GM19372 (cell line): ENCODE measurements at regions not wholly inside any gene's neighbourhood (a gene's known extent, or its start where the extent isn't known, plus 50 kb on each side); places are given as distances from the start of the nearest gene placed in this dataset.
"Not testable (repeated sequence)": the region's sequence is repeated elsewhere in the genome, so short reads cannot be mapped to it uniquely, and the experiment has no call there.

Source experiments
- ATAC-seq: cut with Tn5 transposase; IDR thresholded peaks from one replicate; pipeline ENCODE4 v1.9.1; 2021; ENCODE audit warnings: mild to moderate bottlenecking, low read depth, moderate library complexity; ENCODE audit not compliant: unreplicated experiment

GRCh38 chr4:102397056-102397455 is 51.8 kb upstream of the SLC39A8 start:
- not testable (repeated sequence) for ATAC-seq

- ATAC-seq: no peak
Observed at GRCh38 chr4:102399021-102399420, 53.7 kb upstream of the SLC39A8 start.

GRCh38 chr4:102400898-102401297 is 55.6 kb upstream of the SLC39A8 start:
- no peak for ATAC-seq

- ATAC-seq: no peak
Observed at GRCh38 chr4:102402223-102402622, 56.9 kb upstream of the SLC39A8 start.

- no peak for ATAC-seq
Observed at GRCh38 chr4:102403116-102403515, 57.8 kb upstream of the SLC39A8 start.

- ATAC-seq: no peak
Observed at GRCh38 chr4:102404431-102404969, 59.2 kb upstream of the SLC39A8 start.

GRCh38 chr4:102405821-102406401 is 60.6 kb upstream of the SLC39A8 start:
- no peak for ATAC-seq

GRCh38 chr4:102410884-102411283 is 65.6 kb upstream of the SLC39A8 start:
- not testable (repeated sequence) for ATAC-seq

GRCh38 chr4:102411408-102411807 is 66.1 kb upstream of the SLC39A8 start:
- no peak for ATAC-seq

- ATAC-seq: no peak
Observed at GRCh38 chr4:102416765-102417164, 71.5 kb upstream of the SLC39A8 start.

GRCh38 chr4:102420563-102421398 is 75.5 kb upstream of the SLC39A8 start:
- no peak for ATAC-seq

GRCh38 chr4:102422843-102423242 is 77.6 kb upstream of the SLC39A8 start:
- ATAC-seq: no peak

GRCh38 chr4:102423375-102423774 is 77.8 kb upstream of the NFKB1 start:
- ATAC-seq: no peak

- no peak for ATAC-seq
Observed at GRCh38 chr4:102427371-102427998, 73.7 kb upstream of the NFKB1 start.

- ATAC-seq: no peak
Observed at GRCh38 chr4:102428122-102428521, 73.0 kb upstream of the NFKB1 start.

- no peak for ATAC-seq
Observed at GRCh38 chr4:102429553-102429952, 71.6 kb upstream of the NFKB1 start.

- no peak for ATAC-seq
Observed at GRCh38 chr4:102430461-102430910, 70.7 kb upstream of the NFKB1 start.

GRCh38 chr4:102431608-102431961 is 69.6 kb upstream of the NFKB1 start:
- ATAC-seq: no peak

- ATAC-seq: no peak
Observed at GRCh38 chr4:102437111-102437510, 64.0 kb upstream of the NFKB1 start.

GRCh38 chr4:102438396-102439235 is 62.5 kb upstream of the NFKB1 start:
- no peak for ATAC-seq

GRCh38 chr4:102439236-102439614 is 61.9 kb upstream of the NFKB1 start:
- no peak for ATAC-seq
